Kidney tubule cell (primary cell): ENCODE measurements at regions not wholly inside any gene's neighbourhood (a gene's known extent, or its start where the extent isn't known, plus 50 kb on each side); places are given as distances from the start of the nearest gene placed in this dataset.
"Not testable (repeated sequence)": the region's sequence is repeated elsewhere in the genome, so short reads cannot be mapped to it uniquely, and the experiment has no call there.

ENCODE experiments used
- DNase-seq: peaks from one replicate; pipeline ENCODE4 v3.0.0-alpha.2; 2018; ENCODE audit warnings: low spot score

DNA sequence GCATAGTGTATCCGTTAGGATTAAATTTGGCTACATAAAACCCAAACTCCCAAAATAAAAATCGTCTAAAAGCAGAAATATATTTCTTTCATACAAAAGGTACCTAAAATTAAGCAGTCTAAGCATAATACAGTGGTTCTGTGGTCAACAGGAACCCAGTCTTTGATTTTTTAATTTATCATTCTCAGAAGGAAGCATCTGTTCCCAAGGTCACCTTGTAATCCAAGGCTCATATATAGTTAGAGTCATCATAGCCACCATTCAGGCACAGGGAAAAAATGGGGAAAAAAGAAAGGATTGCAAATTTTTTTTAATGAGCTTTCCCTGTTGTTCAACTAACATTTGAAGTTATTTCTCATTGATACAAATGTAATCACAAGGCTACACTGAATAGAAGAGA lies 983.2 kb downstream of the PLOD2 start:
- DNase-seq: no peak

DNA sequence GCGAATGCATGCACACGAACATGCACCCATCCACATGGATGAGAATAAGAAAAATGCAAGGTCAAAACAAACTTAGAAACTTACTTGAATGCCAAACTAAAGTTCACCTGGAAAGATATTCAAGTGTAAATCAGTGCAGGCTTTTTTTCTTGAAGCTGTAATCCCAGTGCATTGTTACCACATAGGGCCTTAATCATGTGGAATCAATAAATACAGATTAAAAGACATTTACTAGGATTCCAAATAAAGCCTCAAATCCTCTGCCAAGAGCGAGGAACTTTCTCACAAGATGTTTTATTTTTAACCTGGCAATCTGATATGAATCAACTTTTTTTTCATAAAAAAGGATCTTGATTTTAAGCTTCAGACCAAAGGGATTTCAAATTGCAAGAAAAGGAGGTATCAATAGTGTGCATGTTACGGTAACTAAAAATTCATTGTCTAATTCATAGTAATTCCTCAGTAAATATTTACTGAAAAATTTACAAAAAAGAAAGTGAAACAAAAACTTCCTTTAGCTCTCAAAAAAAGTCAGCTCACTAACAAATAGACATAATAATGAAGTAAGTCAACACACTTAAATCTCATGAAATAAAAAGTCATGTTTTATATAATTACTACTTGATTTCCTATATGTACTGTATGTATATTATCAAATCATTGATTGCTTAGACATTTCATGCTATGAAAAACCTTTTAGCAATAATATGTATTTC lies 978.6 kb downstream of the PLOD2 start:
- no peak for DNase-seq

DNA sequence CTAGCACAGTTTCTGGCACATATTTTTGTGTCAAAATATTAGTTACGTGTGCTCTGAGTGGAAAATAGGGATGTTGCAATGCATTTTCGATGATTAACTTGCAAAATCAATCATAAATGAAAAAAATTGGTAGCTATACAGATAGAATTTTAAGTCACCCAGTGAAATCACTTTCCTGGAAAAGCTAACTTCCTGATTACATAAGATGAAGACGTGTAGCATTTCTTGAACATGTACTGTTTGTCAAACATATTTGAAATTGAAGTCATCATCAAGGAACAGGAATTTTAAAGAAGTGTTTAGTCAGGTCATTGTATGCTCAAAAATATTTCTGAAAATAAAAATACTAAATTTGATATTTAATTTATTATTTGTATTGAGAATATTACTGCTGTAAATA lies 977.7 kb downstream of the PLOD2 start:
- no peak for DNase-seq

DNA sequence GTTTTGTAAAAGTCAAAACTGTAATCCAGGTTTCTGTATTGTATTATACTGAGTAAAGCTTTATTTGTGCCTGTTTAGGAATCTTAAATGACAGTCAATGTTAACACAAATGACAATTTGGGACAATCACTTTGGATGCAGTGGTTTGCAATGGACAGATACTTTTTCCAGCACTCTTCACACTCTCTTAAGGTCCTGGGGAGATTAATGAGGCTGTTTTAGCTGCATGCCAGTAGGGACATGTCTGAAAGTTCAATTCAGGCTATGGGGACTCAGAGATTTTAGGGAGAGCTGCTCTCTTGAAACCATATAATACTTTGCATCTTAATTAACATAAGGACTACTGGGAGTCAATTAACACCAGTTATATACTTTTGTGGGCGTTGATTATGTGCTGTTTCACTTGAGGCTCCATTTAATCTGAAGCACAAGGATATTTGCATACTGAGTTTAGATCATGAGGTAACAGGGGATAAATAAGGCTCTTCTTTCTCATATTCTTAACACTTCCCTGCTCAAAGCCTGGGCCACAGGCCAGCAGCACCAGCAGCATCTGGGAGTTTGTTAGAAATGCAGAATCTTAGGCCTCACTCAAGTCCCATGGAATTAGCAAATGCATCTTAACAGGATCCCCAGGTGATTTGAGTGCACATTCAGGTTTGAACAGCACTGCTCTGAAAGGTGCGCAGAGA lies 972.8 kb downstream of the PLOD2 start:
- DNase-seq: no peak

- no peak for DNase-seq
Observed at GRCh38 chr3:145190138-145190537, 970.8 kb downstream of the PLOD2 start.

- DNase-seq: no peak
Observed at GRCh38 chr3:145190761-145191160, 970.2 kb downstream of the PLOD2 start.

- no peak for DNase-seq
Observed at GRCh38 chr3:145191543-145191942, 969.4 kb downstream of the PLOD2 start.

DNA sequence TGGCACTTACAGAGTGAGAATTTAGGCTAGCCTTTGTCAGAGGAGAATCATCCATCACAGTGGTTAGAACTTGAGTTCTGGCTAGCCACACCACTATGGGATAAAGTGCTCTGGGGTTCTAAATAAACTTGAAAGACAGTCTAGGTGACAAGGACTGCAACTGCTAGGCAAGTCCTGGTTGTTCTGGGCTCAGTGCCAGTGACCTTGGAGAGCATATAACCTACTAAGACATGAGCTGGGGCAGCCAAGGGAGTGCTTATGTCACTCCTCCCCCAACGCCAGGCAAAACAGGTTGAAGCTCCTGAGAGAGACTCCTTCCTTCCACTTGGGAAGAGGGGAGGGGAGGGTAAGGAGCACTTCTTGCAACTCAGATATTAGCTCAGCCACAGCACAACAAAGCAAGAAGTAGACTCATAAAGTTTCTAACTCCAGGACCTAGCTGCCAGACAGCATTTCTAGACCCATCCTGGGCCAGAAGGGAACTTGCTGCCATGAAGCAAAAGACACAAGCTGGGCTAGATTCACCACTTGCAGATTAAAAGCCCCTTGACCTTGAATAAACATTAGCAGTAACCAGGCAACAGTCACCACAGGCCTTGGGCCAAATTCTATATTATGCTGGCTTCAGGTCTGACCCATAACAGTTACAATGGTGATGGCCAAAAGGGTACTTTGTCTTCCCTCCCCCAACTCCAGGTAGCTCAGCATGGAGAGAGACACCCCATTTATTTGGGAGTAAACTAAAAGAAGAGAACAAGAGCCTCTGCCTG lies 963.7 kb downstream of the PLOD2 start:
- DNase-seq: no peak

- DNase-seq: no peak
Observed at GRCh38 chr3:145197821-145198220, 963.2 kb downstream of the PLOD2 start.

DNA sequence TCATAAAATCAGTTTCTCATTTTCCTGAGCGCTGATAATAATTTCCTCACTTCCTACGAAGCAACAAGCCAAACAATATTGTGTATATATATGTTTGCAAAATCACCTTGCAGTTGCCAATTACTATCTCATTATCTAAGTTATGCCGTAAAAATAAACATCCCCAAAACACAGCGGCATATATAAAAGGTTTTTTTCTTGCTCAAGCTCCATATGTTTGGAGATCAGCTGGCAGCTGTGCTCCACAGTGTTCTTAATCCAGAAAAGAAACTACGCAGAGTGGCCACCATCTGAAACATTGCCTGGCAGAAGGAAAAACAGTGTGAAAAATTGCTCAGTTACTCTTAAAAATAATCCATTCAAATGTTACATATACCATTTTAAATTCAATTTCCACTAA lies 951.4 kb downstream of the PLOD2 start:
- no peak for DNase-seq

DNA sequence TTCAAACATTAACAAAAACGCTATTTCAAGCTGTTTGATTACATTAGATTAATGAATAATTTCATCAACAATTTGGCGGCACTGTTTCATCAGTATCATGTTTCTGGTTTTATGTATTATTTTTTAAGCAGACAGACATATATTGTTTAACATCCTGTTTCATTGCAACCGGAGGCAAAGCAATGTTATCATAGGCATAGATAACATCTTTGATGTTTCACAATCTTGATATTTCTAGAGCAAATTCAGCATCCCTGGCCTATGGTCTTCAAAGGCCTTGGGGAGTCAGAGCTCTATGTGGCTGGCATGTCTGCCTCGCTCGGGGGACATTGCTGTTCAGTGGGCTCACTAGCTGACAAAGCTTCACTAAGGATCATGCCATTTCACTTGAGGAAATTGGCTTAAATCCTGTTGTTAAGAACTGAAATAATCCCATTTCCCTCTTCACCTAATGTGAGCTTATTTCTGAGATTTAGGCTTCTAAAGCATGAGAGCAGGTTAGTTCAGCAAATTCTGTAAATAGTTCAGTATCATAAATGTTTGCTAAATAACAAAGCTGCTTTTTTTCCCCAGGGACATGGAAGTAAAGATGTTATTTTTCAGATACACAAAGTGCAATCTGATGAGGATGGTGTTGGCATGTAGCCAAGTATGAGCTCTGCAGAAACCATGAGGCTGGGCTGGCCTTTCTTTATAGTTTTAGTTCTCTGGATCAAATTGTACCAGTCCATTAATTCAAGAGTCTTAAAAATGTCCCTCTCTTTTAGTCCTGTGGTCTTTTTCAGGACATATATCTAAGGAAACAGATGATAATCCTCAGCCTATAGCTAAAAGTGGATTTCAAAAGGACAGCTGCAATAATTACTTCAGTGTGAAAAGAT lies 941.4 kb downstream of the PLOD2 start:
- no peak for DNase-seq

DNA sequence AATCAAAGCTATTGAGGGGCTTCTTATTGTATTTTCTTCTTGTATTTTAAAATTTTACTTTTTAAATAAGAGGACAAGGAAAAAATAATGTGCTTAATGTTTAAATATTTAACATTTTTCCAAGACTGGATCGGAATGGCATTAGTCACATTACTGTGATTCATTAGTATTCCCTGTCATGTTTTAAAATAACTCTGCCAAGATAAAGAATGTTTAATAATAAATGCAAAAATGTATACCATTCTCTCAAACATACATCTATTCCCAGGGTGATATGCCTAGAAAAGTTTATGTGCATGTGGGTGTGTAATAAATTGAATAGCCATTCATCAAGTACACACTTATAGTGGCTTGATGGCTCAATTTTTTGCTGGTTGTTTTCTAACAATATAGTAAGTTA lies 936.1 kb downstream of the PLOD2 start:
- DNase-seq: no peak

- no peak for DNase-seq
Observed at GRCh38 chr3:145243875-145244274, 917.1 kb downstream of the PLOD2 start.

GRCh38 chr3:145244327-145244726 lies 916.7 kb downstream of the PLOD2 start:
- DNase-seq: no peak

GRCh38 chr3:145246291-145246690 lies 914.7 kb downstream of the PLOD2 start:
- no peak for DNase-seq

- DNase-seq: no peak
Observed at GRCh38 chr3:145248928-145249327, 912.1 kb downstream of the PLOD2 start.

GRCh38 chr3:145251311-145251710 lies 909.7 kb downstream of the PLOD2 start:
- DNase-seq: no peak

GRCh38 chr3:145257967-145258366 lies 903.0 kb downstream of the PLOD2 start:
- DNase-seq: not testable (repeated sequence)

DNA sequence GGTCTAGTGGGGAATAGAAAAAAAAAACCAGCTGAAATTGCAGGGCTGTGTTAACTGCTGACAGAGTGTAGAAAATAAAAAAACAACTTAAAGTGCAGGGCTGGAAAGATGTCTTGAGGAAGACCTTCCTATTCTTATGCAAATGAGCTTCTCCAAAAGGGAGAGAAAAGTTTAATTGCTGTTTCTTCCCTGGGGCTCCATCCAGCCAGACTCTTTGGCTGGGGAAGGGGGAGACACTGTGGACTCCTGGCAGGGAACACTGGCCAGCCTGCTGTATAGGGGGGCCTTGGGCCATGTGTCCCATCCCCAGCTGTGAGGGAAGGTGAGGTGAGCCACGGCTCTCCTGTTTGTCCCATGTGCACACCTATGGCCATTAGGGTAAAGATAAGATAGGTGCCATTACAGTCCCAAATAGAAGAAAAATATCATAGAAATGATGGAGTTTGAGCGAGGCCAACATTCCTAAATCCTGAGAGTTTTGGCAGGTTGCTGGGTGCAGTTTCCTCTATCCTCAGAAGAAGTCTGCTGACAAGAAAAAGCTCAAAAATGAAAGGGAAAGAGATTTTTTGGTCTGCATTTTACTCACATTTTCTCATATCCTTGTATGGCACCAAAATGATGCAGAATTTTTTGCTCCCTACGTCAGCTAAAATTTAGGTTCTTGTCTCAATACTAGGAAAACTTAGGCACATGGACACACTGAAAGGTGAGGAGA lies 901.7 kb downstream of the PLOD2 start:
- DNase-seq: no peak

- not testable (repeated sequence) for DNase-seq
Observed at GRCh38 chr3:145263458-145263857, 897.5 kb downstream of the PLOD2 start.

GRCh38 chr3:145266368-145266767 lies 894.6 kb downstream of the PLOD2 start:
- no peak for DNase-seq
